ENCODE measurements at regions not wholly inside any gene's neighbourhood (a gene's known extent, or its start where the extent isn't known, plus 50 kb on each side); places are given as distances from the start of the nearest gene placed in this dataset.

DNA sequence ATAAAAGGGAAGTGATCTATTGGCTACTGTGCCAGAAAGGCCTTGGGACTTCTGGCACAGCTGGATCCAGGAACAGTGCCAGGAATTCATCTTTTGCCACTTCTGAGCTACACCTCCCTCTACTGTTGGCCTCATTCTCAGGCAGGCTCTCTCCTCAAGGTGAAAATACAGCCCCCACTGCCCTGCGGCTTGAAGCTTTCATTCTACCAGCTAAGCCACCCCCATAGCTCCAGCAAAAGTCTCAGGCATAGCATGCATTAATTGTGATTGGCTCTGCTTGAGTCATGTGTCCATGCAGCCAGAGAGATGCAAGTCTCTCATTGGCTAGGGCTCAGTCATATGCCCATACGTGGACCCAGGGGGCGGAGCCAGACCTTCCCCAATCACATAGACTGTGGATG is 142.4 kb downstream of the TPRA1 start:
- TF ChIP-seq, protein P1, sequence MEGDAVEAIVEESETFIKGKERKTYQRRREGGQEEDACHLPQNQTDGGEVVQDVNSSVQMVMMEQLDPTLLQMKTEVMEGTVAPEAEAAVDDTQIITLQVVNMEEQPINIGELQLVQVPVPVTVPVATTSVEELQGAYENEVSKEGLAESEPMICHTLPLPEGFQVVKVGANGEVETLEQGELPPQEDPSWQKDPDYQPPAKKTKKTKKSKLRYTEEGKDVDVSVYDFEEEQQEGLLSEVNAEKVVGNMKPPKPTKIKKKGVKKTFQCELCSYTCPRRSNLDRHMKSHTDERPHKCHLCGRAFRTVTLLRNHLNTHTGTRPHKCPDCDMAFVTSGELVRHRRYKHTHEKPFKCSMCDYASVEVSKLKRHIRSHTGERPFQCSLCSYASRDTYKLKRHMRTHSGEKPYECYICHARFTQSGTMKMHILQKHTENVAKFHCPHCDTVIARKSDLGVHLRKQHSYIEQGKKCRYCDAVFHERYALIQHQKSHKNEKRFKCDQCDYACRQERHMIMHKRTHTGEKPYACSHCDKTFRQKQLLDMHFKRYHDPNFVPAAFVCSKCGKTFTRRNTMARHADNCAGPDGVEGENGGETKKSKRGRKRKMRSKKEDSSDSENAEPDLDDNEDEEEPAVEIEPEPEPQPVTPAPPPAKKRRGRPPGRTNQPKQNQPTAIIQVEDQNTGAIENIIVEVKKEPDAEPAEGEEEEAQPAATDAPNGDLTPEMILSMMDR (IDR thresholded peaks at IDR 0.05): no peak
- TF ChIP-seq EZH2 (IDR thresholded peaks at IDR 0.05) (no peak), EZH2phosphoT487 (IDR thresholded peaks at IDR 0.05) (no peak)
